ENCODE measurements at regions not wholly inside any gene's neighbourhood (a gene's known extent, or its start where the extent isn't known, plus 50 kb on each side); places are given as distances from the start of the nearest gene placed in this dataset.

DNA sequence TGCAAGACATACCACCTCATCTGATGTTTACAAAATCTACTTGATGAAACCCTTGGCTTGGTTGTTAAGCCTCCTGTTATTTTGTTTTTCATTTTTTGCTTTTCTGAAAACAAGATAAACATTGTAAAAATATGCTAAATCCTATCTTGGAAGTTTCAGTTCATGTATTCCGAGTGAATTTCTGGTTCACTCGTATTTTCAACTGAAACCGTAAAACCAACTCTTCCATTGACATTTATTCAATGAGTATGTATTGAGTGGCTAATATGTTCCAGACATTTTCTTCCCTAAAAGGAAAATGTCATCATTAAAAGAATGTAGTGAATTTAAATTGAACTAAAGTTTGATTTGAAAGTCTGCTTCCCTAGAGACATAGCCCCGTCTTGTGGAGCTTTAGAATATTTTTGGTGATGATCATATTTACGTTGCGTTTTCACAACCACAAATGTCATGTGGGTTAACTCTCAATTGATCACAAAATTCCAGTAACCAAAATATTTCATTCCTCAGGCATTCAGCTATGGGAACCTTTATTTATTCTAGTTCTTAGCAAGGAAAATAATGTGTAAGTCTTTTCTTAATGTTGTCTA is 204.2 kb downstream of the MBD2 start:
- no peak overlapping the region for H2BK5ac ChIP-seq (ENCODE audit: low read depth, low read length, poor library complexity, severe bottlenecking)
- H2AK5ac ChIP-seq (ENCODE audit: low read depth, low read length), result no peak overlapping the region
- H4K8ac ChIP-seq (ENCODE audit: low read depth in 2 of 2, low read length in 2 of 2), result no peak overlapping the region
- H3K4me2 ChIP-seq (ENCODE audit: low read depth, low read length), result no peak overlapping the region
- no peaks in the 10 kb centered on the region for H3K9me1 ChIP-seq (ENCODE audit: insufficient read depth, low read length)
- H4K5ac ChIP-seq (ENCODE audit: low read depth, low read length), result no peak overlapping the region
- H3K18ac ChIP-seq (ENCODE audit: low read depth, low read length), result no peak overlapping the region
- POLR2A ChIA-PET (ENCODE audit: unreplicated experiment), result no interaction called here
- H3K4ac ChIP-seq (ENCODE audit: low read depth, low read length), result no peak overlapping the region
- H2AK9ac ChIP-seq (replicated peaks; ENCODE audit: low read depth, low read length, poor library complexity), result no peak overlapping the region
- no peak overlapping the region for H3K56ac ChIP-seq (ENCODE audit: extremely low read depth, insufficient read depth, low read length)
- H4K20me1 ChIP-seq (ENCODE audit: insufficient read depth, low read length), result no peaks in the 10 kb centered on the region
- H4K91ac ChIP-seq (ENCODE audit: insufficient read depth, low read depth, low read length), result no peak overlapping the region
- CTCF ChIA-PET, result no interaction called here
- H3K23ac ChIP-seq (ENCODE audit: low read depth, low read length), result no peak overlapping the region
- in situ Hi-C loops (cut with MboI; ENCODE audit: low sequenced_read_pairs), result no loop called here
- no TSS peak for BruUV-seq (replicated peaks)
- H3K4me1 ChIP-seq (ENCODE audit: control insufficient read depth, insufficient read depth, low read length), result no peaks in the 10 kb centered on the region
- no peak overlapping the region for H2BK120ac ChIP-seq (ENCODE audit: low read depth, low read length)
- H2AFZ ChIP-seq (replicated peaks; ENCODE audit: low read length, poor library complexity), result no peak overlapping the region
- TF ChIP-seq MAZ (IDR thresholded peaks at IDR 0.05; ENCODE audit: borderline replicate concordance, low read depth, low read length) (no peak), MXI1 (IDR thresholded peaks at IDR 0.05; ENCODE audit: borderline replicate concordance, low read depth, low read length) (no peak), CHD1 (IDR thresholded peaks at IDR 0.05; ENCODE audit: low read depth, low read length) (no peak), NFE2L2 (IDR thresholded peaks at IDR 0.05; ENCODE audit: low read depth, low read length) (no peak), RFX5 (IDR thresholded peaks at IDR 0.05; ENCODE audit: low read depth, low read length) (no peak), CEBPB (IDR thresholded peaks at IDR 0.05; ENCODE audit: low read depth, low read length) (no peak), SMC3 (IDR thresholded peaks at IDR 0.05; ENCODE audit: low read depth, low read length) (no peak), RCOR1 (IDR thresholded peaks at IDR 0.05; ENCODE audit: insufficient replicate concordance, low read length) (no peak), RAD21 (IDR thresholded peaks at IDR 0.05; ENCODE audit: low read length) (no peak), BHLHE40 (IDR thresholded peaks at IDR 0.05; ENCODE audit: low read depth, low read length) (no peak), FOS (IDR thresholded peaks at IDR 0.05; ENCODE audit: low read depth, low read length) (no peak), POLR2A (IDR thresholded peaks at IDR 0.05; ENCODE audit: low read depth, low read length) (no peak), MAFK (IDR thresholded peaks at IDR 0.05; ENCODE audit: low read depth, low read length) (no peak)
- TF ChIP-seq, protein P1, sequence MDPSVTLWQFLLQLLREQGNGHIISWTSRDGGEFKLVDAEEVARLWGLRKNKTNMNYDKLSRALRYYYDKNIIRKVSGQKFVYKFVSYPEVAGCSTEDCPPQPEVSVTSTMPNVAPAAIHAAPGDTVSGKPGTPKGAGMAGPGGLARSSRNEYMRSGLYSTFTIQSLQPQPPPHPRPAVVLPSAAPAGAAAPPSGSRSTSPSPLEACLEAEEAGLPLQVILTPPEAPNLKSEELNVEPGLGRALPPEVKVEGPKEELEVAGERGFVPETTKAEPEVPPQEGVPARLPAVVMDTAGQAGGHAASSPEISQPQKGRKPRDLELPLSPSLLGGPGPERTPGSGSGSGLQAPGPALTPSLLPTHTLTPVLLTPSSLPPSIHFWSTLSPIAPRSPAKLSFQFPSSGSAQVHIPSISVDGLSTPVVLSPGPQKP (IDR thresholded peaks at IDR 0.05; ENCODE audit: borderline replicate concordance, low read depth, low read length), result no peak
- TF ChIP-seq, protein P2, sequence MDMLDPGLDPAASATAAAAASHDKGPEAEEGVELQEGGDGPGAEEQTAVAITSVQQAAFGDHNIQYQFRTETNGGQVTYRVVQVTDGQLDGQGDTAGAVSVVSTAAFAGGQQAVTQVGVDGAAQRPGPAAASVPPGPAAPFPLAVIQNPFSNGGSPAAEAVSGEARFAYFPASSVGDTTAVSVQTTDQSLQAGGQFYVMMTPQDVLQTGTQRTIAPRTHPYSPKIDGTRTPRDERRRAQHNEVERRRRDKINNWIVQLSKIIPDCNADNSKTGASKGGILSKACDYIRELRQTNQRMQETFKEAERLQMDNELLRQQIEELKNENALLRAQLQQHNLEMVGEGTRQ (IDR thresholded peaks at IDR 0.05; ENCODE audit: low read depth, low read length), result no peak
- TF ChIP-seq, protein P3, sequence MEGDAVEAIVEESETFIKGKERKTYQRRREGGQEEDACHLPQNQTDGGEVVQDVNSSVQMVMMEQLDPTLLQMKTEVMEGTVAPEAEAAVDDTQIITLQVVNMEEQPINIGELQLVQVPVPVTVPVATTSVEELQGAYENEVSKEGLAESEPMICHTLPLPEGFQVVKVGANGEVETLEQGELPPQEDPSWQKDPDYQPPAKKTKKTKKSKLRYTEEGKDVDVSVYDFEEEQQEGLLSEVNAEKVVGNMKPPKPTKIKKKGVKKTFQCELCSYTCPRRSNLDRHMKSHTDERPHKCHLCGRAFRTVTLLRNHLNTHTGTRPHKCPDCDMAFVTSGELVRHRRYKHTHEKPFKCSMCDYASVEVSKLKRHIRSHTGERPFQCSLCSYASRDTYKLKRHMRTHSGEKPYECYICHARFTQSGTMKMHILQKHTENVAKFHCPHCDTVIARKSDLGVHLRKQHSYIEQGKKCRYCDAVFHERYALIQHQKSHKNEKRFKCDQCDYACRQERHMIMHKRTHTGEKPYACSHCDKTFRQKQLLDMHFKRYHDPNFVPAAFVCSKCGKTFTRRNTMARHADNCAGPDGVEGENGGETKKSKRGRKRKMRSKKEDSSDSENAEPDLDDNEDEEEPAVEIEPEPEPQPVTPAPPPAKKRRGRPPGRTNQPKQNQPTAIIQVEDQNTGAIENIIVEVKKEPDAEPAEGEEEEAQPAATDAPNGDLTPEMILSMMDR (conservative IDR thresholded peaks at IDR 0.05; ENCODE audit: low read depth, low read length), result no peak
- no peak overlapping the region for H3K9ac ChIP-seq (ENCODE audit: low read depth, low read length)
- no peak overlapping the region for H2BK20ac ChIP-seq (ENCODE audit: low read depth, low read length)
- no peaks in the 10 kb centered on the region for H3K79me1 ChIP-seq (ENCODE audit: low read depth in 1 of 2, low read length in 2 of 2)
- no peak for ATAC-seq (ENCODE audit: low read depth)
- H3K27ac ChIP-seq (ENCODE audit: insufficient read depth, low read length), result no peak overlapping the region
- H2BK15ac ChIP-seq (ENCODE audit: low read depth, low read length), result no peak overlapping the region
- no peaks in the 10 kb centered on the region for H3K27me3 ChIP-seq (ENCODE audit: control insufficient read depth, insufficient read depth, low read length)
- no CpG with 5 or more reads among the region's 6 CpGs for WGBS, 2 experiments (ENCODE audit: extremely low coverage in 2 of 2, insufficient read length in 1 of 2)
- H3K9me3 ChIP-seq (ENCODE audit: control insufficient read depth, insufficient read depth, low read length), result peaks cover 4% of the 10 kb centered on the region
- H3K4me3 ChIP-seq (ENCODE audit: insufficient read depth, low read depth, low read length), result no peak overlapping the region
- no peak for DNase-seq
- no peaks in the 10 kb centered on the region for H3K36me3 ChIP-seq (ENCODE audit: control insufficient read depth, insufficient read depth, low read length)
- dilution Hi-C loops (cut with HindIII; ENCODE audit: low sequenced_read_pairs, unreplicated experiment), result no loop called here
- no peak overlapping the region for H3K14ac ChIP-seq (replicated peaks; ENCODE audit: low read depth, low read length)
- intact Hi-C loops (cut with micrococcal nuclease), result no loop called here

Measured in IMR-90 (cell line).